B cell (primary cell): ENCODE measurements at regions not wholly inside any gene's neighbourhood (a gene's known extent, or its start where the extent isn't known, plus 50 kb on each side); places are given as distances from the start of the nearest gene placed in this dataset.

Experiments used
- CTCF ChIP-seq: fragments of 200-600 bp; IDR thresholded peaks from one replicate; pipeline ENCODE4 v1.8.0; 2022; ENCODE audit warnings: antibody characterized with exemption, mild to moderate bottlenecking
- EZH2 ChIP-seq: IDR thresholded peaks from 2 replicates; pipeline ENCODE4 v1.6.1; 2012; ENCODE audit warnings: borderline replicate concordance, low read depth, mild to moderate bottlenecking, moderate library complexity, low read length; ENCODE audit not compliant: insufficient read depth, poor library complexity, severe bottlenecking

GRCh38 chr7:10703981-10704380 is 269.7 kb upstream of the PHF14 start:
- TF ChIP-seq CTCF (no peak), EZH2 (no peak)
